Vagina (tissue), 2 donors: ENCODE measurements at regions not wholly inside any gene's neighbourhood (a gene's known extent, or its start where the extent isn't known, plus 50 kb on each side); places are given as distances from the start of the nearest gene placed in this dataset.

Source experiments
- POLR2A ChIP-seq, 2 donors: fragments of 450-650 bp; IDR thresholded peaks; one replicate each; pipeline ENCODE4 v1.6.1; 2017; ENCODE audit warnings: antibody characterized with exemption in 2 of 2, mild to moderate bottlenecking in 2 of 2, moderate library complexity in 2 of 2
- POLR2AphosphoS5 ChIP-seq, 2 donors: sonication (generic); formaldehyde crosslinking; IDR thresholded peaks; one replicate each; pipeline ENCODE4 v1.9.0; 2017; ENCODE audit warnings: antibody characterized with exemption in 2 of 2, mild to moderate bottlenecking in 2 of 2, low read depth in 1 of 2; ENCODE audit not compliant: insufficient read depth in 1 of 2
- TF ChIP-seq, protein P1 (sequence below), 3 experiments: fragments of 450-650 bp in 2 of 3; fragments of 200-600 bp in 1 of 3; sonication (generic) in 1 of 3; IDR thresholded peaks; one replicate each; pipeline ENCODE4 v1.5.1; 2017 to 2019; ENCODE audit warnings: antibody characterized with exemption in 3 of 3, mild to moderate bottlenecking in 2 of 3, moderate library complexity in 2 of 3

DNA sequence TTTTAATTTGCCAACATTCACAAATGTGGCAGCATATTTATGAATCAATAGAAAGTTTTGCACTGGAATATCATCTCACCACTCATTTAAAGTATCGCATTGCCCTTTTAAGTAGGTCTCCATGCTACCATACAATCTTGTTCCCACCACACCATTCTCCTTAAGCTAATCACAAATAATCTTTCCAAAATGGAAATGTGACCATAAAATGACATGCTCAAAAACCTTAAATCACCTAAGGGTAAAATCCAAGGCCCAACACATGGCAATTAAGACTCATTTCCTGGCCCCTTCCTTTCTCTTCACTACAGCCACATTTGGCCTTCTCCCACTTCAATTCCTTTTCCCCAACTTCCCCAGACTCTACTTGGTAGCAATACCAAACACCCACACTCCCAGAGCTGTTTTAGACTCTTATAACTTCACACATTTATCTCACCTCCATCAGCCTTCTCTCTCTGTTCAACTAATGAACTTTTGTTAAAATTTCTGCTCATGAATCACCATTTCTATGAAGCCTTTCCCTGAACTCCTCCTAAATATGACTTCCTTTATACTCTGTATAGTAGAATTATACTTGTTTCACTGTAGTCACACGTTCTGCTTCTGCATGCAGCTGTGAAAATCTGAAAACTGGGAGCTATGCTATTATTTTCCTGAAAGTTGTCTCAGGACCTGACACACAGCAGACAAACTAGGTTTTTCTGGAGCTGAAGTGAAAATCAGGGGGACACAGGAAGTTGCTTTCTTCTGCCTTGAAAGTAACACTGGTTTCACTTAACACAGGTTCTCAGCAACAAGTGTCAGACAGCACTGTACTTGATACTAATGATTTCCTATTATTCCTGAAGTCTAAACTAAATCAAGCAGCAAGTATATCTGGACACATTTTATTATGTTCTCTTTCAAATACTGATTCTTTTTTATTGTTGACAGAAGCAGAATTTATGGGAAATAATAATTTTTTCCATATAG lies 303.9 kb downstream of the ZEB2 start:
- TF ChIP-seq, protein P1, sequence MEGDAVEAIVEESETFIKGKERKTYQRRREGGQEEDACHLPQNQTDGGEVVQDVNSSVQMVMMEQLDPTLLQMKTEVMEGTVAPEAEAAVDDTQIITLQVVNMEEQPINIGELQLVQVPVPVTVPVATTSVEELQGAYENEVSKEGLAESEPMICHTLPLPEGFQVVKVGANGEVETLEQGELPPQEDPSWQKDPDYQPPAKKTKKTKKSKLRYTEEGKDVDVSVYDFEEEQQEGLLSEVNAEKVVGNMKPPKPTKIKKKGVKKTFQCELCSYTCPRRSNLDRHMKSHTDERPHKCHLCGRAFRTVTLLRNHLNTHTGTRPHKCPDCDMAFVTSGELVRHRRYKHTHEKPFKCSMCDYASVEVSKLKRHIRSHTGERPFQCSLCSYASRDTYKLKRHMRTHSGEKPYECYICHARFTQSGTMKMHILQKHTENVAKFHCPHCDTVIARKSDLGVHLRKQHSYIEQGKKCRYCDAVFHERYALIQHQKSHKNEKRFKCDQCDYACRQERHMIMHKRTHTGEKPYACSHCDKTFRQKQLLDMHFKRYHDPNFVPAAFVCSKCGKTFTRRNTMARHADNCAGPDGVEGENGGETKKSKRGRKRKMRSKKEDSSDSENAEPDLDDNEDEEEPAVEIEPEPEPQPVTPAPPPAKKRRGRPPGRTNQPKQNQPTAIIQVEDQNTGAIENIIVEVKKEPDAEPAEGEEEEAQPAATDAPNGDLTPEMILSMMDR (IDR thresholded peaks at IDR 0.05), result no peak
- TF ChIP-seq POLR2AphosphoS5 (IDR thresholded peaks at IDR 0.05; ENCODE audit: insufficient read depth in 1 of 2, low read depth in 1 of 2) (no peak), POLR2A (IDR thresholded peaks at IDR 0.05) (no peak)
